ENCODE measurements at regions not wholly inside any gene's neighbourhood (a gene's known extent, or its start where the extent isn't known, plus 50 kb on each side); places are given as distances from the start of the nearest gene placed in this dataset.
"Not testable (repeated sequence)": the region's sequence is repeated elsewhere in the genome, so short reads cannot be mapped to it uniquely, and the experiment has no call there.

GRCh38 chrX:125614591-125615343, 295.1 kb downstream of the TEX13C start:
- not testable (repeated sequence) for TF ChIP-seq CTCF, POLR2A, EP300, POLR2AphosphoS5 (IDR thresholded peaks at IDR 0.05)
